Stomach (tissue), 8 donors: ENCODE measurements at regions not wholly inside any gene's neighbourhood (a gene's known extent, or its start where the extent isn't known, plus 50 kb on each side); places are given as distances from the start of the nearest gene placed in this dataset.

Source experiments
- DNase-seq, 2 donors: peaks; one replicate each; pipeline versions ENCODE4 v3.0.0 to v3.0.0-alpha.2; 2013 to 2019
- H3K27ac ChIP-seq, 5 donors: fragments of 200-600 bp in 4 of 5; sonication (generic) in 4 of 5; one replicate each; pipeline ENCODE4 v1.5.1; 2013 to 2019; ENCODE audit warnings: mild to moderate bottlenecking in 1 of 5, moderate library complexity in 1 of 5
- H3K27me3 ChIP-seq, 3 donors: fragments of 200-600 bp; sonication (generic); one replicate each; pipeline ENCODE4 v1.5.1; 2017 to 2019; ENCODE audit warnings: mixed run types in 1 of 3
- H3K36me3 ChIP-seq, 4 donors: fragments of 200-600 bp; sonication (generic); 1 replicate in 3 of 4; 2 replicates in 1 of 4; pipeline ENCODE4 v1.5.1; 2016 to 2019
- H3K4me1 ChIP-seq, 4 donors: fragments of 200-600 bp; sonication (generic); one replicate each; pipeline ENCODE4 v1.5.1; 2016 to 2019
- H3K4me3 ChIP-seq, 4 donors: fragments of 200-600 bp; sonication (generic) in 3 of 4; one replicate each; pipeline ENCODE4 v1.5.1; 2016 to 2019; ENCODE audit warnings: mild to moderate bottlenecking in 1 of 4
- H3K9me3 ChIP-seq, 4 donors: fragments of 200-600 bp; sonication (generic); one replicate each; pipeline ENCODE4 v1.5.1; 2016 to 2019
- CTCF ChIP-seq, 7 experiments: fragments of 450-650 bp in 4 of 7; fragments of 200-600 bp in 3 of 7; sonication (generic) in 3 of 7; IDR thresholded peaks; one replicate each; pipeline ENCODE4 v1.5.1; 2016 to 2019; ENCODE audit warnings: antibody characterized with exemption in 7 of 7, control low read depth in 2 of 7, mild to moderate bottlenecking in 1 of 7
- EP300 ChIP-seq: sonication (generic); formaldehyde crosslinking; IDR thresholded peaks from one replicate; pipeline ENCODE4 v1.6.1; 2017; ENCODE audit warnings: antibody characterized with exemption
- POLR2A ChIP-seq, 4 donors: fragments of 450-650 bp; IDR thresholded peaks; one replicate each; pipeline ENCODE4 v1.6.1; 2016; ENCODE audit warnings: antibody characterized with exemption in 4 of 4, control low read depth in 2 of 4, mild to moderate bottlenecking in 1 of 4, moderate library complexity in 1 of 4
- POLR2AphosphoS5 ChIP-seq, 3 donors: sonication (generic); formaldehyde crosslinking; IDR thresholded peaks; one replicate each; pipeline ENCODE4 v1.6.1; 2016; ENCODE audit warnings: antibody characterized with exemption in 3 of 3
- WGBS, 5 donors: extraction: QIAGEN DNeasy Blood & Tissue Kit in 3 of 5; methylation state at CpG; one replicate each; pipeline versions ENCODE4 v1.1.5 to v1.1.7; 2013 to 2018; 5-methylcytosine and 5-hydroxymethylcytosine counted together
- intact Hi-C: fragments of 100-400 bp; cut with DNase I; formaldehyde crosslinking; loops from one replicate; pipeline ENCODE4 v1.15.1; 2023; ENCODE audit warnings: low total_unique reads
- donor health status: healthy with polysubstance abuse.
- donor health status: Bipolar disorder and iron deficiency.
- donor health status: healthy.

- Histone ChIP-seq H3K4me3 (no peak overlapping the region), H3K27ac (no peak overlapping the region), H3K36me3 (no peaks in the 10 kb centered on the region), H3K4me1 (no peaks in the 10 kb centered on the region), H3K9me3 (no peaks in the 10 kb centered on the region), H3K27me3 (peaks cover 0 to 20% (median 0%) of the 10 kb centered on the region in 3 donors)
- intact Hi-C loops: no loop called here
- DNase-seq: no peak
- TF ChIP-seq POLR2A (IDR thresholded peaks at IDR 0.05): no peak
- WGBS, 5 donors: 76 to 84% (median 83%) methylated on average over 30 of the region's 30 CpGs
These were observed 123.7 kb upstream of the ATP2B2 start for GRCh38 chr3:10628891-10629670.

- no peak for DNase-seq
- WGBS, 5 donors: 70 to 83% (median 80%) methylated on average over 7 of the region's 7 CpGs
- TF ChIP-seq EP300: no peak
- no peak for TF ChIP-seq POLR2AphosphoS5 (IDR thresholded peaks at IDR 0.05)
- no peak for TF ChIP-seq POLR2A (IDR thresholded peaks at IDR 0.05)
- TF ChIP-seq CTCF (IDR thresholded peaks at IDR 0.05): no peak
- H3K4me3 ChIP-seq: no peak overlapping the region
- H3K36me3 ChIP-seq: no peaks in the 10 kb centered on the region
- H3K27me3 ChIP-seq: peaks cover 0 to 21% (median 0%) of the 10 kb centered on the region in 3 donors
- no peak overlapping the region for H3K27ac ChIP-seq
- intact Hi-C loops: no loop called here
- H3K4me1 ChIP-seq: no peaks in the 10 kb centered on the region
- no peaks in the 10 kb centered on the region for H3K9me3 ChIP-seq
These were observed 124.3 kb upstream of the ATP2B2 start for GRCh38 chr3:10629671-10630040.

GRCh38 chr3:10631224-10631623 is 125.8 kb upstream of the ATP2B2 start:
- no peak for TF ChIP-seq POLR2A (IDR thresholded peaks at IDR 0.05)
- no peak for TF ChIP-seq EP300
- no peak for TF ChIP-seq CTCF (IDR thresholded peaks at IDR 0.05)
- no peak for TF ChIP-seq POLR2AphosphoS5 (IDR thresholded peaks at IDR 0.05)
- no peaks in the 10 kb centered on the region for H3K36me3 ChIP-seq
- no peak overlapping the region for H3K27ac ChIP-seq
- H3K4me3 ChIP-seq: no peak overlapping the region
- H3K9me3 ChIP-seq: peaks cover 0 to 5% (median 2%) of the 10 kb centered on the region in 4 donors
- intact Hi-C loops: no loop called here
- no peaks in the 10 kb centered on the region for H3K4me1 ChIP-seq
- peaks cover 0 to 19% (median 0%) of the 10 kb centered on the region in 3 donors for H3K27me3 ChIP-seq
- 86 to 100% (median 92%) methylated on average over 1 of the region's 1 CpG for WGBS, 5 donors
- no peak for DNase-seq

- Histone ChIP-seq H3K9me3 (peaks cover 0 to 11% (median 5%) of the 10 kb centered on the region in 4 donors), H3K4me1 (no peaks in the 10 kb centered on the region), H3K36me3 (no peaks in the 10 kb centered on the region), H3K4me3 (no peak overlapping the region), H3K27me3 (peaks cover 0 to 19% (median 0%) of the 10 kb centered on the region in 3 donors), H3K27ac (no peak overlapping the region)
- WGBS, 5 donors: 76 to 96% (median 86%) methylated on average over 6 of the region's 6 CpGs
- TF ChIP-seq CTCF (IDR thresholded peaks at IDR 0.05): no peak
- TF ChIP-seq POLR2A (IDR thresholded peaks at IDR 0.05): no peak
- TF ChIP-seq POLR2AphosphoS5 (IDR thresholded peaks at IDR 0.05): no peak
- no peak for TF ChIP-seq EP300
- no peak for DNase-seq
- intact Hi-C loops: no loop called here
These were observed 126.7 kb upstream of the ATP2B2 start for GRCh38 chr3:10632125-10632524.

GRCh38 chr3:10632741-10633140 is 127.4 kb upstream of the ATP2B2 start:
- peaks cover 0 to 17% (median 11%) of the 10 kb centered on the region in 4 donors for H3K9me3 ChIP-seq
- no peak for TF ChIP-seq POLR2AphosphoS5 (IDR thresholded peaks at IDR 0.05)
- no peak for TF ChIP-seq CTCF (IDR thresholded peaks at IDR 0.05)
- no peak for TF ChIP-seq EP300
- TF ChIP-seq POLR2A (IDR thresholded peaks at IDR 0.05): no peak

More at GRCh38 chr3:10632741-10633140, 127.4 kb upstream of the ATP2B2 start:
- Histone ChIP-seq H3K27ac (no peak overlapping the region), H3K4me1 (no peaks in the 10 kb centered on the region), H3K27me3 (peaks cover 0 to 17% (median 0%) of the 10 kb centered on the region in 3 donors), H3K4me3 (no peak overlapping the region), H3K36me3 (no peaks in the 10 kb centered on the region)
- DNase-seq: no peak
- WGBS, 5 donors: 73 to 100% (median 85%) methylated on average over 1 to 3 of the region's 3 CpGs
- intact Hi-C loops: no loop called here
